ENCODE measurements at regions not wholly inside any gene's neighbourhood (a gene's known extent, or its start where the extent isn't known, plus 50 kb on each side); places are given as distances from the start of the nearest gene placed in this dataset.

GRCh38 chr13:80235166-80235966, 105.6 kb downstream of the SPRY2 start:
- no peak for DNase-seq

GRCh38 chr13:80227645-80228044, 113.3 kb downstream of the SPRY2 start:
- no peak for DNase-seq

- no peak for DNase-seq
These were observed 114.3 kb downstream of the SPRY2 start for GRCh38 chr13:80226645-80227044.

- no peak for DNase-seq
These were observed 116.5 kb downstream of the SPRY2 start for GRCh38 chr13:80224468-80224867.

GRCh38 chr13:80217614-80218456, 123.1 kb downstream of the SPRY2 start:
- DNase-seq = no peak

GRCh38 chr13:80215368-80215767, 125.6 kb downstream of the SPRY2 start:
- DNase-seq = no peak

- DNase-seq = no peak
These were observed 126.4 kb downstream of the SPRY2 start for GRCh38 chr13:80214521-80214991.

GRCh38 chr13:80214050-80214449, 126.9 kb downstream of the SPRY2 start:
- no peak for DNase-seq

GRCh38 chr13:80213201-80213600, 127.7 kb downstream of the SPRY2 start:
- DNase-seq = no peak

GRCh38 chr13:80211566-80211965, 129.4 kb downstream of the SPRY2 start:
- DNase-seq = no peak

- no peak for DNase-seq
These were observed 136.3 kb downstream of the SPRY2 start for GRCh38 chr13:80204642-80205041.

- DNase-seq = no peak
These were observed 137.4 kb downstream of the SPRY2 start for GRCh38 chr13:80203496-80203895.

GRCh38 chr13:80201694-80202468, 139.0 kb downstream of the SPRY2 start:
- no peak for DNase-seq

- DNase-seq = no peak
These were observed 141.2 kb downstream of the SPRY2 start for GRCh38 chr13:80199585-80200292.

- no peak for DNase-seq
These were observed 141.9 kb downstream of the SPRY2 start for GRCh38 chr13:80199067-80199466.

- DNase-seq = no peak
These were observed 144.2 kb downstream of the SPRY2 start for GRCh38 chr13:80196756-80197155.

GRCh38 chr13:80195649-80196048, 145.3 kb downstream of the SPRY2 start:
- DNase-seq = no peak

GRCh38 chr13:80189889-80190597, 150.9 kb downstream of the SPRY2 start:
- no peak for DNase-seq

- DNase-seq = no peak
These were observed 160.1 kb downstream of the SPRY2 start for GRCh38 chr13:80180740-80181355.

GRCh38 chr13:80177327-80177726, 163.6 kb downstream of the SPRY2 start:
- DNase-seq = no peak

GRCh38 chr13:80173224-80173623, 167.7 kb downstream of the SPRY2 start:
- no peak for DNase-seq
